ENCODE measurements at regions not wholly inside any gene's neighbourhood (a gene's known extent, or its start where the extent isn't known, plus 50 kb on each side); places are given as distances from the start of the nearest gene placed in this dataset.

- TF ChIP-seq CTCF (conservative IDR thresholded peaks at IDR 0.05; ENCODE audit: low read depth, low read length) (no peak), EZH2 (IDR thresholded peaks at IDR 0.05; ENCODE audit: low read length, unreplicated experiment) (no peak)
These were observed 495.7 kb downstream of the SHISA9 start for GRCh38 chr16:13397126-13397525.

All from PC-3 (cell line).